ENCODE measurements at regions not wholly inside any gene's neighbourhood (a gene's known extent, or its start where the extent isn't known, plus 50 kb on each side); places are given as distances from the start of the nearest gene placed in this dataset.

GRCh38 chr16:82535764-82536163 lies 91.0 kb upstream of the CDH13 start:
- DNase-seq (ENCODE audit: extremely low read depth, low read depth): no peak
- TF ChIP-seq, protein P1, sequence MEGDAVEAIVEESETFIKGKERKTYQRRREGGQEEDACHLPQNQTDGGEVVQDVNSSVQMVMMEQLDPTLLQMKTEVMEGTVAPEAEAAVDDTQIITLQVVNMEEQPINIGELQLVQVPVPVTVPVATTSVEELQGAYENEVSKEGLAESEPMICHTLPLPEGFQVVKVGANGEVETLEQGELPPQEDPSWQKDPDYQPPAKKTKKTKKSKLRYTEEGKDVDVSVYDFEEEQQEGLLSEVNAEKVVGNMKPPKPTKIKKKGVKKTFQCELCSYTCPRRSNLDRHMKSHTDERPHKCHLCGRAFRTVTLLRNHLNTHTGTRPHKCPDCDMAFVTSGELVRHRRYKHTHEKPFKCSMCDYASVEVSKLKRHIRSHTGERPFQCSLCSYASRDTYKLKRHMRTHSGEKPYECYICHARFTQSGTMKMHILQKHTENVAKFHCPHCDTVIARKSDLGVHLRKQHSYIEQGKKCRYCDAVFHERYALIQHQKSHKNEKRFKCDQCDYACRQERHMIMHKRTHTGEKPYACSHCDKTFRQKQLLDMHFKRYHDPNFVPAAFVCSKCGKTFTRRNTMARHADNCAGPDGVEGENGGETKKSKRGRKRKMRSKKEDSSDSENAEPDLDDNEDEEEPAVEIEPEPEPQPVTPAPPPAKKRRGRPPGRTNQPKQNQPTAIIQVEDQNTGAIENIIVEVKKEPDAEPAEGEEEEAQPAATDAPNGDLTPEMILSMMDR (IDR thresholded peaks at IDR 0.05; ENCODE audit: low read depth, low read length): no peak

DNA sequence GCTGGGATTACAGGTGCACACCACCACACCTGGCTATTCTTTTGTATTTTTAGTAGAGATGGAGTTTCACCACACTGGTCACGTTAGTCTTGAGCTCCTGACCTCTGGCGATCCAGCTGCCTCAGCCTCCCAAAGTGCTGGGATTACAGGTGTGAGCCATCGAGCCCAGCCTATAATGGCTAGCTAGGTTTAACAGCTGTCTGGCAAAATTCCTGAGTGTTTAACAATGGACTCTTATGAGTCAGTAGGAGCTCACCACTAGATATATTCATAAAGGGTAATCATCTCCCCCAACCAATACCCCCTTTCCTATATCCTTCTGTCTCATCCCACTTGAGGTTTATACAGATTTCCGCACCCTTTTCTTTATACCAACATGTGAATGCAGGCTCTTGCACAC lies 91.5 kb upstream of the CDH13 start:
- TF ChIP-seq, protein P1 (IDR thresholded peaks at IDR 0.05; ENCODE audit: low read depth, low read length): no peak
- no peak for DNase-seq (ENCODE audit: extremely low read depth, low read depth)

- TF ChIP-seq, protein P1 (IDR thresholded peaks at IDR 0.05; ENCODE audit: low read depth, low read length): no peak
- DNase-seq (ENCODE audit: extremely low read depth, low read depth): no peak
These were observed 93.6 kb upstream of the CDH13 start for GRCh38 chr16:82533189-82533588.

DNA sequence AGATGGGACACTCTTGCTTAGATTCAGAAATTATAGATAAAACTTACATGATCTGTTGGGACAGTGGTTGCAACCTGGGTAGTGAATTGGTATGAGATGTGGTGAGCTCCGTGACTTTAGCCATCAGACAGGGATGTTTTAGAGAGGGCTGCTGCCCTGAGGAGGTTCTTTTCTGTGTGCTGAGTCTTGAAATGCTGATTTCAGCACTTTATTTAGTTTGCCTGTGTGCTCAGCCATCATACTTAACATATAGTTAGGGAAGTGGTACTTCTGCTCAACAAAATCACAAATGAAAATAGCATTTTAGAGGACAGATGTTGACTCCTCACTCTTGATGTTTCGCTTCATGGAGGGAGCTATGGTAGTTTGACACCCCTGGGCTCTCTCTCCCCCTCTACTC lies 95.9 kb upstream of the CDH13 start:
- no peak for DNase-seq (ENCODE audit: extremely low read depth, low read depth)
- TF ChIP-seq, protein P1 (IDR thresholded peaks at IDR 0.05; ENCODE audit: low read depth, low read length): no peak

GRCh38 chr16:82527101-82527500 lies 99.7 kb upstream of the CDH13 start:
- TF ChIP-seq, protein P1 (IDR thresholded peaks at IDR 0.05; ENCODE audit: low read depth, low read length): no peak
- DNase-seq (ENCODE audit: extremely low read depth, low read depth): no peak

- TF ChIP-seq, protein P1 (IDR thresholded peaks at IDR 0.05; ENCODE audit: low read depth, low read length): no peak
- DNase-seq (ENCODE audit: extremely low read depth, low read depth): no peak
These were observed 101.8 kb upstream of the CDH13 start for GRCh38 chr16:82524976-82525375.

DNA sequence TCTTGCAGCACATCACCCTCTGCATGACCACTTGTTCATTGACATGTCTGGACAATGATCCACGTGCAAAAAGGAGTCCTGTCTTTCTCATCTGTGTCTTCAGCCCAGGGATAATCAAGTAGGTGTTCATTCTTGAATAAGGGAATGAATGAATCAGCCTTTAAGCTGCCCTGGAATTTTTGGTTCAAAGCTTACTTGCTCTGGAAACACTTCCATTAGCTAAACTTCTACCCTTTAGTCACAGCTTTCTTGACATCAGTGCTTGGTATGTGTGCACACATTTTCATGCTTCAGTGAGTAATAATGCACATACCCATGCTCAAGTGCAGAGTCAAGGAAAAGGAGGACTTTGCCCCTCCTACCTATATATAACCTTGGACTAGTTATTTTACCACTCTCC lies 103.0 kb upstream of the CDH13 start:
- no peak for DNase-seq (ENCODE audit: extremely low read depth, low read depth)

More for the DNA sequence above, 103.0 kb upstream of the CDH13 start:
- TF ChIP-seq, protein P1 (IDR thresholded peaks at IDR 0.05; ENCODE audit: low read depth, low read length): no peak
